GM19238 (cell line): ENCODE measurements at regions not wholly inside any gene's neighbourhood (a gene's known extent, or its start where the extent isn't known, plus 50 kb on each side); places are given as distances from the start of the nearest gene placed in this dataset.
A peak's percentile ranks its signal among the peaks of the same experiment; 100 is the strongest.
"Not testable (repeated sequence)": the region's sequence is repeated elsewhere in the genome, so short reads cannot be mapped to it uniquely, and the experiment has no call there.

Experiments
- DNase-seq: peaks from one replicate; pipeline ENCODE4 v3.0.0; 2011; ENCODE audit warnings: low spot score; ENCODE audit not compliant: insufficient read length

DNA sequence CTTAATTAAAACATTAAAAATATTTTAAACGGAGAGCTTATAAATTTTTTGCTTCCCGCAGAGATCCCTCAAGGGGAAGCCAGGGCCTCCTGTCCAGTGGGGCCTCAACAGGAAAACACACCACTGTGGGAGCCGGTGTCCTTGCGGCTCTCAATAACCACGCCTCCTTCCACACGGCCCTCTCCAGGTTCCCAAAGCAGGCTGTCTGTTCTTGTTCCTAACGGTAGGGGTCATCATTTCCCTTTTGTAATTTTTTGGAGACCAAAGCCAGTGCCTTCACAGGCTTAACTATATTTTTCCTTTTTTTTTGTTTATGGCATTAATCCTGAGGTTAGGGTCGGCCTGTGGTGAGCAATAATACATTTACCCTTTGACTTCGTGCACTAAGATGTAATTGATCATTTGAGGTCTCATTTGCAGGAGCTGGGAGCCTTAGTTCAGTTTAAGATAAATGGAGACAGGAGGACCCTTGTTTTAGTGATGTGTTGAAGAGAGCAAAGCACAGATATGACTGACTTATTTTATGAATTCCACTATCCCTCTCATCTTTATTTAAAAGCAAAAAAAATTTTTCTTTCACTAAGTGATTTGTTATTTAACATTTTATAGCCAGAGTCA lies 77.5 kb upstream of the N4BP1 start:
- DNase-seq = peak; percentile 48

DNA sequence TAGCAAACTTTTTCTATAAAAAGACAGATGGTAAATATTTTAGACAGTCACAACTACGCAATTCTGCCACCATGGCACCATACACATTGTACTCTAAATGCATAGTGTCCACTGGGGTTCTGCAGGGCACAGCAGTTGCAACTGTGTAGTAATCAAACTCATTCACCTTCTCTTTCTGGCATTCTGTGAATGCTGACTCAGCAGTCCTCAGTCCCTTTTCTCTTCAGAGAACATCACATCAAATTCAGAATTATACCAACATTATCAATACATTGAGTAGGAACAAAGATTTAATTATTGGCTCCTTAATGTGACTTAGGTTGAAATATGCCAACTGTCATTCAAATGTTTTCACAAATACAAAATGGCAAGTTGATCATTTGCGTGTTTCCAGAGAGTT lies 74.2 kb upstream of the N4BP1 start:
- no peak for DNase-seq

DNA sequence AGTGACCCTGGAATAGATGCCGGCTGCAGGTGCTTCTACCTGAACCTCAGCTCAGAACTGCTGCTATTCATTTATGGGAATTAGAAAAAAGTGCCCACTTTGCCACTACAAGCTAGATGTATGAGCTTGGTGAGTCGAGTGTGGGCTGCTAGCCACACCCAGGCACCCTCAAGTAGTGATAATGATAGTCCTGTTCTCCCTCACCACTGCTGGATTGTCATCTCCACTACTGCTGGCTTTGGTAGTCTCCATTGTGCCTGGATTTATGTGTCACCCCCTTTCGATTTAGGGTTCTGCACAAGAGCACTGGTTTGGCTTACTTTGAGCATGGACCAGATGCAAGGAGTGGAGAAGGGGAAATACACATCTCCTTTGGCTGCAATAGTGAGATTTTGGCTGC lies 73.0 kb upstream of the N4BP1 start:
- DNase-seq = no peak

DNA sequence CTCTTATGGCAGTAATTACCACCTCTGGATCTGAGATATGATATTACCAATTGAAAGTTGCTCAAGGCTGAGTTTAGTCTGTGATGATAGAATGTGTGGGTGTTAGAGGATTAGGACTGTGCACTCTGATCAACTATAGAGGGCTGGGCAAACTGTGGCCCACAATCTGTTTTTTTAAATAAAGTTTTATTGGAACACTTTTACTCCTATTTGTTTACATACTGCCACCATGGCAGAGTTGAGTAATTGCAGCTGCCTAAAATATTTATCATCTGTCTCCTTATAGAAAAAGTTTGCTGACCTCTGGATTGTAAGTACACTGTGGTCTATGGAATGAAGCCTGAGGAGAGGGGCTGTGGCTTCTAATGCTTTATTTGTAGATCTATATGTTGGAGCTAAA lies 71.5 kb upstream of the N4BP1 start:
- DNase-seq = no peak

DNA sequence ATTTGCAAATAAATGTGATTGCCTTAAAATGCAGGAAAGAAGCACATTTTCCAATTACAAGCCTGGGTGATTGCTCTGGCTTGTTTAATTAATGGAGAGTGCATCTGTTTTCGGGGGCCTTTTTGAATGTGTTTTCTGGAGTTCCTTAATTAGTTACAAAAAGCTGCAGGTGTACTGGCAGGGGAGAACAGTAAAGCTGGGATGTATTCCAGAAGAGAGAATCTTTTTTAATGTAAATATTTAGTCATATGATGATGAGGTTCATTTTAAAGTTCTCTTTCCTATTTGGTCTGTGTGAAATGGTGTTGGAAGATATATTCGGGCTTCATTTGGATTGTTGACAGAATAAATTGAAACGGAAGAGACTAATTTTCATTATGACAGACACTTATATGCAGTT lies 70.9 kb upstream of the N4BP1 start:
- no peak for DNase-seq

DNA sequence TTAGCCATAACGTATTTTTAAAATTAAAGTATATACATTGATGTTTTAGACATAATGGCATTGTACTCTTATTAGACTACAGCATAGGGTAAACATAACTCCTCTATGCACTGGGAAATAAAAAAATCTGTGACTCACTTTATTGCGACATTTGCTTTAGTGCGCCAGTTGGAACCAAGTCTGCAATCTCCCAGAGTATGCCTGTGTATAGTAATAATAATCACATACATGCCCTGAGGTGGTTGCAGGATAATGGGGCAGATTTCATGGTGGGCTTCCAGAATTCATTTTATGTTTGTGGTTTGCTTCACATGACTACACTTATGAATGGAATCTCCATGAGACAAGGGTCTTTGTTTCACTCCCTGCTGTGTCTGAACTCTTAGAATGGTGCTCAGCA lies 66.9 kb upstream of the N4BP1 start:
- DNase-seq = no peak

DNA sequence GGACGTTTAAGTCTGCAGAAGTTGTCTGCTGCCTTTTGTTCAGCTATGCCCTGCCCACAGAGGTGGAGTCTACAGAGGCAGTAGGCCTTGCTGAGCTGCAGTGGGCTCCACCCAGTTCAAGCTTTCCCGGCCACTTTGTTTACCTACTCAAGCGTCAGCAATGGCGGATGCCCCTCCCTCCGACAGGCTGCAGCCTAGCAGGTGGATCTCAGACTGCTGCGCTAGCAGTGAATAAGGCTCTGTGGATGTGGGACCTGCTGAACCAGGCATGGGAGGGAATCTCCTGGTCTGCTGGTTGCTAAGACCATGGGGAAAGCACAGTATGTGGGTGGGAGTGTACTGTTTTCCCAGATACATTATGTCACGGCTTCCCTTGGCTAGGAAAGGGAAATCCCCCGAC lies 58.2 kb upstream of the N4BP1 start:
- not testable (repeated sequence) for DNase-seq

DNA sequence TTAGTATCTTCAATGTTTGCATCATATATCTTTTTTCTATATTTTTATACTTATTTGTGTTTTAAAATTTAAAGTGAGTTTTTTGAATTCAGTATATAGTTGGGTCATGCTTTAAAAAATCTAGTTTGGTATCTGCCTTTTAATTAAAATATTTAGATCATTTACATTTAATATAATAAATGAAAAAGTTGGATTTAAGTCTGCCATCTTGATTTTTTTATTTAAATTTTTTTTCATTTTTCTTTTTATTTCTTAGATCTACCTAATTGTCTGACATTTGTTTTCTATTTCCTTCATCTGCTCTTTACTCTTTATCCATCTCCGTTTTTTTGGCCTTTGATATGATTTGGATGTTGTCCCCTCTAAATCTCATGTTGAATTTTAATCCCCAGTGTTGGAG lies 50.0 kb upstream of the N4BP1 start:
- DNase-seq = no peak
